ENCODE measurements at regions not wholly inside any gene's neighbourhood (a gene's known extent, or its start where the extent isn't known, plus 50 kb on each side); places are given as distances from the start of the nearest gene placed in this dataset.
"Not testable (repeated sequence)": the region's sequence is repeated elsewhere in the genome, so short reads cannot be mapped to it uniquely, and the experiment has no call there.

- H3K9me3 ChIP-seq, result peaks cover 0 to 25% (median 3%) of the 10 kb centered on the region in 8 donors
- no peaks in the 10 kb centered on the region for H3K27me3 ChIP-seq (replicated peaks in 1 of 7)
- H3K27ac ChIP-seq, result no peak overlapping the region
- DNase-seq, result no peak
- 37 to 52% (median 40%) methylated on average over 3 of the region's 3 CpGs for WGBS, 5 donors
- no peaks in the 10 kb centered on the region for H3K4me1 ChIP-seq
- H3K36me3 ChIP-seq, result no peaks in the 10 kb centered on the region
- H3K4me3 ChIP-seq, result no peak overlapping the region
- no peak for TF ChIP-seq POLR2A (IDR thresholded peaks at IDR 0.05)
- TF ChIP-seq CTCF (IDR thresholded peaks at IDR 0.05 in 8 of 11, conservative IDR thresholded peaks at IDR 0.05 in 3 of 11), result no peak
- no peak for TF ChIP-seq POLR2AphosphoS5 (IDR thresholded peaks at IDR 0.05)
- intact Hi-C loops (cut with DNase I; ENCODE audit: low total_unique reads), result no loop called here
Measured at GRCh38 chr1:191065346-191065745, 587.7 kb upstream of the BRINP3 start.

GRCh38 chr1:191065771-191066170 lies 588.1 kb upstream of the BRINP3 start:
- TF ChIP-seq CTCF (IDR thresholded peaks at IDR 0.05 in 8 of 11, conservative IDR thresholded peaks at IDR 0.05 in 3 of 11) (no peak), POLR2A (IDR thresholded peaks at IDR 0.05) (no peak), POLR2AphosphoS5 (IDR thresholded peaks at IDR 0.05) (no peak)
- Histone ChIP-seq H3K4me1 (no peaks in the 10 kb centered on the region), H3K9me3 (peaks cover 0 to 26% (median 4%) of the 10 kb centered on the region in 8 donors), H3K4me3 (no peak overlapping the region), H3K27me3 (replicated peaks in 1 of 7) (no peaks in the 10 kb centered on the region), H3K27ac (no peak overlapping the region), H3K36me3 (no peaks in the 10 kb centered on the region)
- intact Hi-C loops (cut with DNase I; ENCODE audit: low total_unique reads), result no loop called here
- DNase-seq, result no peak
- WGBS, 5 donors, result 19 to 39% (median 30%) methylated on average over 1 of the region's 1 CpG

GRCh38 chr1:191074881-191075280 lies 597.2 kb upstream of the BRINP3 start:
- intact Hi-C loops (cut with DNase I; ENCODE audit: low total_unique reads), result no loop called here
- H3K9me3 ChIP-seq, result peaks cover 0 to 30% (median 18%) of the 10 kb centered on the region in 8 donors
- H3K4me3 ChIP-seq, result no peak overlapping the region
- no peak for DNase-seq
- H3K36me3 ChIP-seq, result no peaks in the 10 kb centered on the region
- H3K27me3 ChIP-seq (replicated peaks in 1 of 7), result no peaks in the 10 kb centered on the region
- no peak overlapping the region for H3K27ac ChIP-seq
- no peaks in the 10 kb centered on the region for H3K4me1 ChIP-seq
- TF ChIP-seq POLR2A (IDR thresholded peaks at IDR 0.05) (no peak), CTCF (IDR thresholded peaks at IDR 0.05 in 8 of 11, conservative IDR thresholded peaks at IDR 0.05 in 3 of 11) (no peak), POLR2AphosphoS5 (IDR thresholded peaks at IDR 0.05) (no peak)

GRCh38 chr1:191083090-191083489 lies 605.4 kb upstream of the BRINP3 start:
- DNase-seq; H3K4me3 ChIP-seq; intact Hi-C loops (cut with DNase I; ENCODE audit: low total_unique reads); H3K27ac ChIP-seq; H3K36me3 ChIP-seq; H3K4me1 ChIP-seq; H3K27me3 ChIP-seq (replicated peaks in 1 of 7): not testable (repeated sequence)
- peaks cover 0 to 29% (median 16%) of the 10 kb centered on the region in 8 donors for H3K9me3 ChIP-seq
- WGBS, 5 donors, result 84 to 97% (median 90%) methylated on average over 2 of the region's 2 CpGs

- Histone ChIP-seq H3K9me3 (peaks cover 0 to 15% (median 8%) of the 10 kb centered on the region in 8 donors), H3K36me3 (no peaks in the 10 kb centered on the region), H3K4me3 (no peak overlapping the region), H3K27me3 (replicated peaks in 1 of 7) (no peaks in the 10 kb centered on the region), H3K4me1 (no peaks in the 10 kb centered on the region), H3K27ac (no peak overlapping the region)
- intact Hi-C loops (cut with DNase I; ENCODE audit: low total_unique reads), result no loop called here
- TF ChIP-seq CTCF (IDR thresholded peaks at IDR 0.05 in 8 of 11, conservative IDR thresholded peaks at IDR 0.05 in 3 of 11) (no peak), POLR2A (IDR thresholded peaks at IDR 0.05) (no peak), POLR2AphosphoS5 (IDR thresholded peaks at IDR 0.05) (no peak)
- DNase-seq, result no peak
Measured at GRCh38 chr1:191085121-191085520, 607.5 kb upstream of the BRINP3 start.
